PFSK-1 (cell line): ENCODE measurements at regions not wholly inside any gene's neighbourhood (a gene's known extent, or its start where the extent isn't known, plus 50 kb on each side); places are given as distances from the start of the nearest gene placed in this dataset.

Experiments used
- FOXP2 ChIP-seq: optimal IDR thresholded peaks from 2 replicates; pipeline ENCODE3; 2011; ENCODE audit warnings: borderline replicate concordance, control low read depth, inconsistent platforms; ENCODE audit not compliant: insufficient read depth; ENCODE audit errors: extremely low read length, extremely low read depth
- POLR2AphosphoS5 ChIP-seq: IDR thresholded peaks from 2 replicates; pipeline ENCODE4 v1.6.1; 2012; ENCODE audit warnings: low read depth, mild to moderate bottlenecking, control low read depth, low read length, moderate library complexity
- SIN3A ChIP-seq: IDR thresholded peaks from 2 replicates; pipeline ENCODE4 v1.6.1; 2012; ENCODE audit warnings: mild to moderate bottlenecking, low read length, moderate library complexity, borderline replicate concordance; ENCODE audit not compliant: insufficient read depth
- TAF1 ChIP-seq: IDR thresholded peaks from 2 replicates; pipeline ENCODE4 v1.6.1; 2012; ENCODE audit warnings: low read length, control low read depth, borderline replicate concordance; ENCODE audit not compliant: insufficient read depth
- TF ChIP-seq, protein P1 (sequence below), 2 experiments: IDR thresholded peaks; 2 replicates each; pipeline versions ENCODE4 v1.6.1 to v1.8.0; 2011 to 2012; ENCODE audit warnings: low read depth in 2 of 2, low read length in 2 of 2, control low read depth in 1 of 2, inconsistent platforms in 1 of 2, mild to moderate bottlenecking in 1 of 2, moderate library complexity in 1 of 2; ENCODE audit not compliant: insufficient read depth in 1 of 2

DNA sequence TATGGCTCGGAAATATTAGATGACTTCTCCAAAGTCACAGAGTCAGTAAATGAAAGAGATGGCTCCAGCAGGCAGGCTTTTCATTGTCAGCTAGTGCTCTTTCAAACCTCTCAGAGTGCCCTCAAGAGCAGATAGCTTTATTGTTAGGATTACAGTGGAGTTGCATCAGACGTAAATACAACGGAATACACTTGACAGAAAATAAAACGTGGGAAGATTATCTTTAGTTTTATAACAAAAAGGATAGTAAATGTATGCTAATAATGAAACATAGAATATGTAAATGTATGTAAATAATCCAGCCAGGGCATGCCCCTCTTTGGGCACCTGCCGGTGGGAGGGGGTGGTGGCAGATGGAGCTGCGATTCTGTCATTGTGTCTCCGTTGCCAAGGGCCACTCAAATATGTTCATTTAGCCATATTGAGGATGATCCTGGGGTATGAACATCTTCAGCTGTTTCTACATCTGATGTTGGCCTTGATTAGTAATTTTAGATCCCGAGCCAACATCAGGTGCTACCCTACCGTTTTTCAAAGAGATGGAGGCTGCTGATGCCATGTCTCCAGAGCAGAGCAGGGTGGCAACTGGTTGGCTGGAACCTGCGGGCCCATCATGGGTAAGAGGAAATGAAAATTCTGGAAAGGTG lies 358.3 kb upstream of the SULF2 start:
- no peak for TF ChIP-seq POLR2AphosphoS5
- TF ChIP-seq FOXP2: no peak
- TF ChIP-seq, protein P1, sequence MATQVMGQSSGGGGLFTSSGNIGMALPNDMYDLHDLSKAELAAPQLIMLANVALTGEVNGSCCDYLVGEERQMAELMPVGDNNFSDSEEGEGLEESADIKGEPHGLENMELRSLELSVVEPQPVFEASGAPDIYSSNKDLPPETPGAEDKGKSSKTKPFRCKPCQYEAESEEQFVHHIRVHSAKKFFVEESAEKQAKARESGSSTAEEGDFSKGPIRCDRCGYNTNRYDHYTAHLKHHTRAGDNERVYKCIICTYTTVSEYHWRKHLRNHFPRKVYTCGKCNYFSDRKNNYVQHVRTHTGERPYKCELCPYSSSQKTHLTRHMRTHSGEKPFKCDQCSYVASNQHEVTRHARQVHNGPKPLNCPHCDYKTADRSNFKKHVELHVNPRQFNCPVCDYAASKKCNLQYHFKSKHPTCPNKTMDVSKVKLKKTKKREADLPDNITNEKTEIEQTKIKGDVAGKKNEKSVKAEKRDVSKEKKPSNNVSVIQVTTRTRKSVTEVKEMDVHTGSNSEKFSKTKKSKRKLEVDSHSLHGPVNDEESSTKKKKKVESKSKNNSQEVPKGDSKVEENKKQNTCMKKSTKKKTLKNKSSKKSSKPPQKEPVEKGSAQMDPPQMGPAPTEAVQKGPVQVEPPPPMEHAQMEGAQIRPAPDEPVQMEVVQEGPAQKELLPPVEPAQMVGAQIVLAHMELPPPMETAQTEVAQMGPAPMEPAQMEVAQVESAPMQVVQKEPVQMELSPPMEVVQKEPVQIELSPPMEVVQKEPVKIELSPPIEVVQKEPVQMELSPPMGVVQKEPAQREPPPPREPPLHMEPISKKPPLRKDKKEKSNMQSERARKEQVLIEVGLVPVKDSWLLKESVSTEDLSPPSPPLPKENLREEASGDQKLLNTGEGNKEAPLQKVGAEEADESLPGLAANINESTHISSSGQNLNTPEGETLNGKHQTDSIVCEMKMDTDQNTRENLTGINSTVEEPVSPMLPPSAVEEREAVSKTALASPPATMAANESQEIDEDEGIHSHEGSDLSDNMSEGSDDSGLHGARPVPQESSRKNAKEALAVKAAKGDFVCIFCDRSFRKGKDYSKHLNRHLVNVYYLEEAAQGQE (IDR thresholded peaks at IDR 0.05; ENCODE audit: insufficient read depth in 1 of 2, low read depth in 2 of 2, low read length in 2 of 2): no peak
- no peak for TF ChIP-seq SIN3A
- no peak for TF ChIP-seq TAF1

DNA sequence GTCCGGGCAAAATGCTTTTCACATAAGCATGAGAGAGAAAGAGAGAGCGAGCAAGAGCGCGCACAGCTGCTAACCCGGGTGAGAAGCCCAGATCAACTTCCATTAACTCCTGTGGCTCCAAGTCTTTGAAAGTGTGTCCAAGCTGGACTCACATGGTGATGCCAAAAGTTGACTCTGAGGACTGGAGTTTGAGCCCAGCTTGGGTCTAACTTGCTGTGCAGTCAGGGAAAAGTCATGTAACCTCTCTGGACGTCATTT lies 357.2 kb upstream of the SULF2 start:
- TF ChIP-seq, protein P1 (IDR thresholded peaks at IDR 0.05; ENCODE audit: insufficient read depth in 1 of 2, low read depth in 2 of 2, low read length in 2 of 2): no peak
- TF ChIP-seq TAF1: no peak
- no peak for TF ChIP-seq FOXP2

DNA sequence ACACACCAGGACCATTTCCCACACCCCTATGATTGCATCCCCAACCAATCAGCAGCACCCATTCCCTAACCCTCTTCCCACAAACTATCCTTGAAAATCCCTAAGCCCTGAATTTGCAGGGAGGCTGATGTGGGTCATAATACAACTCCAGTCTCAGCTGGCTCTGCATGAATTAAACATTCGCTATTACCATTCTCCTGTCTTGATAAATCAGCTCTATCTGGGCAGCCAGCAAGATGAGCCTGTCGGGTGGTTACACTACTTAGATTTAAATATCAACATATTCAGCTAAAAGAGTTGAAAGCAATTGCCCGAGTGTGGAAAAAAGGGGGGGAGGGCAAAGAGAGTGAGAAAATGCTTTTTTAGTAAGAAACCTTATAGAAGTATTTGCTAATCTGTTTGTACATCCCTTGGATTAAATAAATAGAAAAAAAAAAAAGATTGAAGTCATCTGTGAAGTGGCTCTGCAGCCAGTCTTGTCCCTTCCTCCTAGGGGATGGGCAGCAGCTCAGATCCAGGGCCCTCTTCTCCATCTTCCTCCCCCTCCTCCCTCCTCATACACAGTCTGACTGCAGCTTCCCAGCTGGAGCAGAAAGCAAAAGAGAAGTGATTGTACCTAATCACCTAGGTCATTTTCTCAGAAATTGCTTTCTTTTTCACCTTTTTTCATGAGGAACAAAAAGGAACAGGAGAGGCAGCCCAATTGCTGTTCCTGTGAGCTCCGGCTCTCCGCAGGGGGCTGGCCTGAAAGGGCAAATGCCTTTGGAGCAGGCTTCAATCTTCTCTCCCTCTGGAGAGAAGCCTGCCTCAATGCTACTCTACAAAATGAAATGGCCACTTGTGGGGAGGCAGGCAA lies 356.6 kb upstream of the SULF2 start:
- TF ChIP-seq SIN3A: no peak
- no peak for TF ChIP-seq POLR2AphosphoS5

DNA sequence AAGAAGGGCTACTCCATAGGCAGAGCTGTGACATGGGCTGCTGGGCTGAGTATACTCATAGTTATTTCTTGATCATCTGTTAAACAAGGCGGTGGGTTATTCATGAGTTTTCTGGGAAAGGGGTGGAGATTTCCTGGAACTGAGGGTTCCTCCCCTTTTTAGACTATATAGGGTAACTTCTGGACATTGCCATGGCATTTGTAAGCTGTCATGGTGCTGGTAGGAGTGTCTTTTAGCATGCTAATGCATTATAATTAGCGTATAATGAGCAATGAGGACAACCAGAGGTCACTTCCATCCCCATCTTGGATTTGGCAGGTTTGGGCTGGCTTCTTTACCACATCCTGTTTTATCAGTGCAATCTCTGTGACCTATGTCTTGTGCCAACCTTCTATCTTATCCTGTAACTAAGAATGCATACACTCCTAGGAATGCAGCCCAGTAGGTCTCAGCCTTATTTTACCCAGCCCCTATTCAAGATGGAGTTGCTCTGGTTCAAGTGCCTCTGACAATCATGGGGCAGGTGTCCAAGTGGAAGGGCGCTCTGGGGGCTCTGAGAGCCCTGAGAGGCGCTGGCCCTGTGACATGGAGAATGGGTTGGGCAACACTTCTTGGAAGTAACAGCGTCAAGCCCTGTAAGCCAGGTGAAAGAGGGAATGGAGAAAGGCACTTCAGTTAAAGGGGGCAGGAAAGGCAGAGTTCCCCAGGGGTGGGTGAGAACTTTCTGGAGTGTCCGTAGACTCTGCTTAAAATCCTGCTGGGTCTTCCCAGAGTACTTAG lies 354.2 kb upstream of the SULF2 start:
- TF ChIP-seq FOXP2 (no peak), POLR2AphosphoS5 (no peak), TAF1 (no peak), SIN3A (no peak)
- TF ChIP-seq, protein P1 (IDR thresholded peaks at IDR 0.05; ENCODE audit: insufficient read depth in 1 of 2, low read depth in 2 of 2, low read length in 2 of 2): no peak

DNA sequence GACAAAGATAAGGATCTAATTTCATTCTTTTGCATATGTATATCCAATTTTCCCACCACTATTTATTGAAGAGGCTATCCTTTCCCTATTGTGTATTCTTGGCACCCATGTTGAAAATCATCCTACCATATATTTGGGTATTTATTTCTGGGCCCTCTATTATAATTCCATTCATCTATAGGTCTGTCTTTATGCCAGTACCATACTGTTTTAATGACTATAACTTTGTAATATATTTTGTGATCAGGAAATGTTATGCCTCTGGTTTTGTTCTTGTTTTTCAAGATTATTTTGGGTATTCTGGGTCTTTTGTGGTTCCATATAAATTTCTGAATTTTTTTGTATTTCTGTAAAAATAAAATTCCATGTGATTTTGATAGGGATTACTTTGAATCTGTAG lies 347.6 kb upstream of the SULF2 start:
- no peak for TF ChIP-seq POLR2AphosphoS5
- TF ChIP-seq, protein P1 (IDR thresholded peaks at IDR 0.05; ENCODE audit: insufficient read depth in 1 of 2, low read depth in 2 of 2, low read length in 2 of 2): no peak
